ENCODE measurements at regions not wholly inside any gene's neighbourhood (a gene's known extent, or its start where the extent isn't known, plus 50 kb on each side); places are given as distances from the start of the nearest gene placed in this dataset.

DNA sequence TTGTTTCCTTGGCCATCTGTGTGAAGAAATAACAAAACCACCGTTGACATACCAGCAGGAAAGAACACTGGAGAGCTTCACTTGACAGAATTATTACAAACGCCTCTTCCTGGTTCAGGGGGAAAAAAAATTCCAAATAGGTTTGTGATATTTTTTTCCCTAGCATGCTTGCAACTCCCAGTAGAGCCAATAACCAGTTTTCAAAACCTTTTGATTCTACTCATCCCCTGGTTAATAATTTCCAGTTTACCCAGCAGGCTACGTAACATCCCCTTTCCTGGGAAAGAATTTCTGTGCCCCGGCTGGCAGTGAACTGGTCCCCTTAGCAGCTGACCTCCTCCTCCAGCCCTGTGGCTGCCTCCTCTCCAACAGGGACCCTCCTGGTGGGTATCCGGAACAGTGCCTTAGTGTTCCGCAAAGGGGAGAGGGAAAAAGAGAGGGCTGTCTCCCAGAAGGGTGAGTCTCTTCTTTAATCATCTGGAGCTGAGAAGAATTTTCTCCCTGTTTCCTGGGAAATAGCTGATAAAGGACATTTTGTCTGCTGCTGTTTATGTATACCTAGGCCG lies 72.8 kb upstream of the BOD1 start (continued):
- TF ChIP-seq ZNF749 (CRISPR knock-in tag; IDR thresholded peaks at IDR 0.05; ENCODE audit: borderline replicate concordance) (no peak), SETDB1 (CRISPR knock-in tag; IDR thresholded peaks at IDR 0.05; ENCODE audit: borderline replicate concordance) (no peak), CREB1 (IDR thresholded peaks at IDR 0.05) (no peak), CREB1 (CRISPR knock-in tag; IDR thresholded peaks at IDR 0.05) (peak; percentile 87), ZNF781 (CRISPR knock-in tag; IDR thresholded peaks at IDR 0.05; ENCODE audit: borderline replicate concordance, not compliant biosample characterization) (no peak), ZMYM4 (CRISPR knock-in tag; IDR thresholded peaks at IDR 0.05) (peak; percentile 27; the same call in 1 of the 2 replicates), HCFC1 (IDR thresholded peaks at IDR 0.05; ENCODE audit: low read depth, low read length) (no peak), GATA4 (IDR thresholded peaks at IDR 0.05; ENCODE audit: borderline replicate concordance, low read depth) (no peak; the same call in 1 of the 2 replicates), ATAD3A (CRISPR knock-in tag; IDR thresholded peaks at IDR 0.05) (no peak), ARNT (IDR thresholded peaks at IDR 0.05) (no peak), BRD4 (CRISPR knock-in tag; IDR thresholded peaks at IDR 0.05) (no peak), XRCC5 (optimal IDR thresholded peaks at IDR 0.05; ENCODE audit: low read length) (no peak), ZBTB38 (CRISPR knock-in tag; IDR thresholded peaks at IDR 0.05) (no peak), FOXK1 (CRISPR knock-in tag; IDR thresholded peaks at IDR 0.05; ENCODE audit: borderline replicate concordance, low read depth) (peak; percentile 22; the same call in 1 of the 2 replicates), ZNF547 (CRISPR knock-in tag; IDR thresholded peaks at IDR 0.05) (no peak), FOXP1 (IDR thresholded peaks at IDR 0.05) (no peak), FOXP1 (CRISPR knock-in tag; IDR thresholded peaks at IDR 0.05) (peak; percentile 5; the same call in 1 of the 2 replicates), IKZF4 (CRISPR knock-in tag; IDR thresholded peaks at IDR 0.05; ENCODE audit: borderline replicate concordance, low read depth, not compliant biosample characterization) (no peak), YEATS2 (CRISPR knock-in tag; IDR thresholded peaks at IDR 0.05; ENCODE audit: borderline replicate concordance) (peak; percentile 33; the same call in 1 of the 2 replicates), ZNF431 (CRISPR knock-in tag; IDR thresholded peaks at IDR 0.05; ENCODE audit: borderline replicate concordance, low read depth) (no peak)
- TF ChIP-seq, protein P1, sequence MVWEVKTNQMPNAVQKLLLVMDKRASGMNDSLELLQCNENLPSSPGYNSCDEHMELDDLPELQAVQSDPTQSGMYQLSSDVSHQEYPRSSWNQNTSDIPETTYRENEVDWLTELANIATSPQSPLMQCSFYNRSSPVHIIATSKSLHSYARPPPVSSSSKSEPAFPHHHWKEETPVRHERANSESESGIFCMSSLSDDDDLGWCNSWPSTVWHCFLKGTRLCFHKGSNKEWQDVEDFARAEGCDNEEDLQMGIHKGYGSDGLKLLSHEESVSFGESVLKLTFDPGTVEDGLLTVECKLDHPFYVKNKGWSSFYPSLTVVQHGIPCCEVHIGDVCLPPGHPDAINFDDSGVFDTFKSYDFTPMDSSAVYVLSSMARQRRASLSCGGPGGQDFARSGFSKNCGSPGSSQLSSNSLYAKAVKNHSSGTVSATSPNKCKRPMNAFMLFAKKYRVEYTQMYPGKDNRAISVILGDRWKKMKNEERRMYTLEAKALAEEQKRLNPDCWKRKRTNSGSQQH (CRISPR knock-in tag; IDR thresholded peaks at IDR 0.05; ENCODE audit: low read depth), result no peak; the same call in 1 of the 2 replicates
- TF ChIP-seq, protein P2, sequence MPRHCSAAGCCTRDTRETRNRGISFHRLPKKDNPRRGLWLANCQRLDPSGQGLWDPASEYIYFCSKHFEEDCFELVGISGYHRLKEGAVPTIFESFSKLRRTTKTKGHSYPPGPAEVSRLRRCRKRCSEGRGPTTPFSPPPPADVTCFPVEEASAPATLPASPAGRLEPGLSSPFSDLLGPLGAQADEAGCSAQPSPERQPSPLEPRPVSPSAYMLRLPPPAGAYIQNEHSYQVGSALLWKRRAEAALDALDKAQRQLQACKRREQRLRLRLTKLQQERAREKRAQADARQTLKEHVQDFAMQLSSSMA (CRISPR knock-in tag; IDR thresholded peaks at IDR 0.05), result no peak
- TF ChIP-seq, protein P3, sequence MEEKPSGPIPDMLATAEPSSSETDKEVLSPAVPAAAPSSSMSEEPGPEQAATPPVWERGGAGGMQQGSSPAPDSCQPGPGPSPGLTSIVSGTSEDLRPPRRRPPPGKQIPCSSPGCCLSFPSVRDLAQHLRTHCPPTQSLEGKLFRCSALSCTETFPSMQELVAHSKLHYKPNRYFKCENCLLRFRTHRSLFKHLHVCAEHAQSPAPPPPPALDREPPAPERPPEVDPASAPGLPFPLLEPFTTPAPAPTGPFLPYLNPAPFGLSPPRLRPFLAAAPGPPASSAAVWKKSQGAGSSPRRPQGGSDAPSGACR (CRISPR knock-in tag; IDR thresholded peaks at IDR 0.05), result no peak
- TF ChIP-seq, protein P4, sequence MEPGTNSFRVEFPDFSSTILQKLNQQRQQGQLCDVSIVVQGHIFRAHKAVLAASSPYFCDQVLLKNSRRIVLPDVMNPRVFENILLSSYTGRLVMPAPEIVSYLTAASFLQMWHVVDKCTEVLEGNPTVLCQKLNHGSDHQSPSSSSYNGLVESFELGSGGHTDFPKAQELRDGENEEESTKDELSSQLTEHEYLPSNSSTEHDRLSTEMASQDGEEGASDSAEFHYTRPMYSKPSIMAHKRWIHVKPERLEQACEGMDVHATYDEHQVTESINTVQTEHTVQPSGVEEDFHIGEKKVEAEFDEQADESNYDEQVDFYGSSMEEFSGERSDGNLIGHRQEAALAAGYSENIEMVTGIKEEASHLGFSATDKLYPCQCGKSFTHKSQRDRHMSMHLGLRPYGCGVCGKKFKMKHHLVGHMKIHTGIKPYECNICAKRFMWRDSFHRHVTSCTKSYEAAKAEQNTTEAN (CRISPR knock-in tag; conservative IDR thresholded peaks at IDR 0.05), result no peak
- TF ChIP-seq, protein P5, sequence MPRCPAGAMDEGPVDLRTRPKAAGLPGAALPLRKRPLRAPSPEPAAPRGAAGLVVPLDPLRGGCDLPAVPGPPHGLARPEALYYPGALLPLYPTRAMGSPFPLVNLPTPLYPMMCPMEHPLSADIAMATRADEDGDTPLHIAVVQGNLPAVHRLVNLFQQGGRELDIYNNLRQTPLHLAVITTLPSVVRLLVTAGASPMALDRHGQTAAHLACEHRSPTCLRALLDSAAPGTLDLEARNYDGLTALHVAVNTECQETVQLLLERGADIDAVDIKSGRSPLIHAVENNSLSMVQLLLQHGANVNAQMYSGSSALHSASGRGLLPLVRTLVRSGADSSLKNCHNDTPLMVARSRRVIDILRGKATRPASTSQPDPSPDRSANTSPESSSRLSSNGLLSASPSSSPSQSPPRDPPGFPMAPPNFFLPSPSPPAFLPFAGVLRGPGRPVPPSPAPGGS (CRISPR knock-in tag; IDR thresholded peaks at IDR 0.05), result no peak
- TF ChIP-seq, protein P6, sequence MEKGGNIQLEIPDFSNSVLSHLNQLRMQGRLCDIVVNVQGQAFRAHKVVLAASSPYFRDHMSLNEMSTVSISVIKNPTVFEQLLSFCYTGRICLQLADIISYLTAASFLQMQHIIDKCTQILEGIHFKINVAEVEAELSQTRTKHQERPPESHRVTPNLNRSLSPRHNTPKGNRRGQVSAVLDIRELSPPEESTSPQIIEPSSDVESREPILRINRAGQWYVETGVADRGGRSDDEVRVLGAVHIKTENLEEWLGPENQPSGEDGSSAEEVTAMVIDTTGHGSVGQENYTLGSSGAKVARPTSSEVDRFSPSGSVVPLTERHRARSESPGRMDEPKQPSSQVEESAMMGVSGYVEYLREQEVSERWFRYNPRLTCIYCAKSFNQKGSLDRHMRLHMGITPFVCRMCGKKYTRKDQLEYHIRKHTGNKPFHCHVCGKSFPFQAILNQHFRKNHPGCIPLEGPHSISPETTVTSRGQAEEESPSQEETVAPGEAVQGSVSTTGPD (CRISPR knock-in tag; IDR thresholded peaks at IDR 0.05), result no peak

Data from HepG2 (cell line).